ENCODE measurements at regions not wholly inside any gene's neighbourhood (a gene's known extent, or its start where the extent isn't known, plus 50 kb on each side); places are given as distances from the start of the nearest gene placed in this dataset.

- Histone ChIP-seq H3K4me3 (ENCODE audit: low read length) (no peak overlapping the region), H3K27ac (ENCODE audit: low read length) (no peak overlapping the region), H3K27me3 (ENCODE audit: control insufficient read depth, insufficient read depth) (no peaks in the 10 kb centered on the region), H3K4me1 (ENCODE audit: control insufficient read depth, insufficient read depth, low read length) (no peaks in the 10 kb centered on the region), H3K9me3 (ENCODE audit: control insufficient read depth, low read length) (no peaks in the 10 kb centered on the region)
- intact Hi-C loops (cut with DNase I): no loop called here
- ATAC-seq (no peak), DNase-seq (no peak)
- 53% methylated on average over 1 of the region's 1 CpG for WGBS
Observed at GRCh38 chr18:65411061-65411460, 339.8 kb upstream of the CDH7 start.

GRCh38 chr18:65409261-65409660, 341.6 kb upstream of the CDH7 start:
- Histone ChIP-seq H3K27ac (ENCODE audit: low read length) (no peak overlapping the region), H3K9me3 (ENCODE audit: control insufficient read depth, low read length) (no peaks in the 10 kb centered on the region), H3K27me3 (ENCODE audit: control insufficient read depth, insufficient read depth) (no peaks in the 10 kb centered on the region), H3K4me3 (ENCODE audit: low read length) (no peak overlapping the region), H3K4me1 (ENCODE audit: control insufficient read depth, insufficient read depth, low read length) (no peaks in the 10 kb centered on the region)
- ATAC-seq (no peak), DNase-seq (no peak)
- 53% methylated on average over 3 of the region's 3 CpGs for WGBS
- intact Hi-C loops (cut with DNase I): no loop called here

- Histone ChIP-seq H3K4me1 (ENCODE audit: control insufficient read depth, insufficient read depth, low read length) (no peaks in the 10 kb centered on the region), H3K9me3 (ENCODE audit: control insufficient read depth, low read length) (no peaks in the 10 kb centered on the region), H3K4me3 (ENCODE audit: low read length) (no peak overlapping the region), H3K27ac (ENCODE audit: low read length) (no peak overlapping the region), H3K27me3 (ENCODE audit: control insufficient read depth, insufficient read depth) (no peaks in the 10 kb centered on the region)
- no peak for ATAC-seq
- intact Hi-C loops (cut with DNase I): no loop called here
- no peak for DNase-seq
Observed at GRCh38 chr18:65403534-65403933, 347.3 kb upstream of the CDH7 start.

GRCh38 chr18:65399091-65399490, 351.7 kb upstream of the CDH7 start:
- Histone ChIP-seq H3K27ac (ENCODE audit: low read length) (no peak overlapping the region), H3K4me3 (ENCODE audit: low read length) (no peak overlapping the region), H3K9me3 (ENCODE audit: control insufficient read depth, low read length) (no peaks in the 10 kb centered on the region), H3K4me1 (ENCODE audit: control insufficient read depth, insufficient read depth, low read length) (no peaks in the 10 kb centered on the region), H3K27me3 (ENCODE audit: control insufficient read depth, insufficient read depth) (no peaks in the 10 kb centered on the region)
- no peak for DNase-seq
- intact Hi-C loops (cut with DNase I): no loop called here
- WGBS: 80% methylated on average over 1 of the region's 1 CpG
- ATAC-seq: no peak

GRCh38 chr18:65398347-65399075, 352.3 kb upstream of the CDH7 start:
- 70% methylated on average over 4 of the region's 4 CpGs for WGBS
- Histone ChIP-seq H3K27me3 (ENCODE audit: control insufficient read depth, insufficient read depth) (no peaks in the 10 kb centered on the region), H3K4me1 (ENCODE audit: control insufficient read depth, insufficient read depth, low read length) (no peaks in the 10 kb centered on the region), H3K4me3 (ENCODE audit: low read length) (no peak overlapping the region), H3K27ac (ENCODE audit: low read length) (no peak overlapping the region), H3K9me3 (ENCODE audit: control insufficient read depth, low read length) (no peaks in the 10 kb centered on the region)
- ATAC-seq (no peak), DNase-seq (no peak)
- intact Hi-C loops (cut with DNase I): no loop called here

GRCh38 chr18:65380986-65381385, 369.8 kb upstream of the CDH7 start:
- H3K27ac ChIP-seq (ENCODE audit: low read length): no peak overlapping the region
- no peak for ATAC-seq
- intact Hi-C loops (cut with DNase I): no loop called here
- no peaks in the 10 kb centered on the region for H3K4me1 ChIP-seq (ENCODE audit: control insufficient read depth, insufficient read depth, low read length)
- no peak for DNase-seq
- H3K4me3 ChIP-seq (ENCODE audit: low read length): no peak overlapping the region
- H3K9me3 ChIP-seq (ENCODE audit: control insufficient read depth, low read length): no peaks in the 10 kb centered on the region
- WGBS: 50% methylated on average over 3 of the region's 3 CpGs
- no peaks in the 10 kb centered on the region for H3K27me3 ChIP-seq (ENCODE audit: control insufficient read depth, insufficient read depth)

- Histone ChIP-seq H3K9me3 (ENCODE audit: control insufficient read depth, low read length) (no peaks in the 10 kb centered on the region), H3K27me3 (ENCODE audit: control insufficient read depth, insufficient read depth) (no peaks in the 10 kb centered on the region), H3K4me3 (ENCODE audit: low read length) (no peak overlapping the region), H3K27ac (ENCODE audit: low read length) (no peak overlapping the region), H3K4me1 (ENCODE audit: control insufficient read depth, insufficient read depth, low read length) (no peaks in the 10 kb centered on the region)
- DNase-seq: no peak
- intact Hi-C loops (cut with DNase I): no loop called here
- ATAC-seq: no peak
Observed at GRCh38 chr18:65380571-65380970, 370.2 kb upstream of the CDH7 start.

- no peak for DNase-seq
- Histone ChIP-seq H3K4me3 (ENCODE audit: low read length) (no peak overlapping the region), H3K4me1 (ENCODE audit: control insufficient read depth, insufficient read depth, low read length) (no peaks in the 10 kb centered on the region), H3K27ac (ENCODE audit: low read length) (no peak overlapping the region), H3K9me3 (ENCODE audit: control insufficient read depth, low read length) (no peaks in the 10 kb centered on the region), H3K27me3 (ENCODE audit: control insufficient read depth, insufficient read depth) (no peaks in the 10 kb centered on the region)
- WGBS: 67% methylated on average over 3 of the region's 3 CpGs
- intact Hi-C loops (cut with DNase I): no loop called here
- no peak for ATAC-seq
Observed at GRCh38 chr18:65372904-65373303, 377.9 kb upstream of the CDH7 start.

GRCh38 chr18:65365245-65365980, 385.4 kb upstream of the CDH7 start:
- Histone ChIP-seq H3K27ac (ENCODE audit: low read length) (no peak overlapping the region), H3K27me3 (ENCODE audit: control insufficient read depth, insufficient read depth) (no peaks in the 10 kb centered on the region), H3K4me3 (ENCODE audit: low read length) (no peak overlapping the region), H3K9me3 (ENCODE audit: control insufficient read depth, low read length) (no peaks in the 10 kb centered on the region), H3K4me1 (ENCODE audit: control insufficient read depth, insufficient read depth, low read length) (no peaks in the 10 kb centered on the region)
- ATAC-seq: no peak
- 0% methylated on average over 1 of the region's 1 CpG for WGBS
- intact Hi-C loops (cut with DNase I): no loop called here
- DNase-seq: no peak

- no peaks in the 10 kb centered on the region for H3K4me1 ChIP-seq (ENCODE audit: control insufficient read depth, insufficient read depth, low read length)
- WGBS: 77% methylated on average over 4 of the region's 4 CpGs
- ATAC-seq (no peak), DNase-seq (no peak)
- no peak overlapping the region for H3K27ac ChIP-seq (ENCODE audit: low read length)
- H3K27me3 ChIP-seq (ENCODE audit: control insufficient read depth, insufficient read depth): no peaks in the 10 kb centered on the region
- no peak overlapping the region for H3K4me3 ChIP-seq (ENCODE audit: low read length)
- no peaks in the 10 kb centered on the region for H3K9me3 ChIP-seq (ENCODE audit: control insufficient read depth, low read length)
- intact Hi-C loops (cut with DNase I): no loop called here
Observed at GRCh38 chr18:65363911-65364632, 386.7 kb upstream of the CDH7 start.

- intact Hi-C loops (cut with DNase I): no loop called here
- Histone ChIP-seq H3K4me3 (ENCODE audit: low read length) (no peak overlapping the region), H3K27ac (ENCODE audit: low read length) (no peak overlapping the region), H3K27me3 (ENCODE audit: control insufficient read depth, insufficient read depth) (no peaks in the 10 kb centered on the region), H3K9me3 (ENCODE audit: control insufficient read depth, low read length) (no peaks in the 10 kb centered on the region), H3K4me1 (ENCODE audit: control insufficient read depth, insufficient read depth, low read length) (no peaks in the 10 kb centered on the region)
- no peak for DNase-seq
- WGBS: 90% methylated on average over 3 of the region's 3 CpGs
- ATAC-seq: no peak
Observed at GRCh38 chr18:65363011-65363410, 387.8 kb upstream of the CDH7 start.

Measured in right cardiac atrium (tissue), 5 donors.